GM18507 (cell line): ENCODE measurements at regions not wholly inside any gene's neighbourhood (a gene's known extent, or its start where the extent isn't known, plus 50 kb on each side); places are given as distances from the start of the nearest gene placed in this dataset.
"Not testable (repeated sequence)": the region's sequence is repeated elsewhere in the genome, so short reads cannot be mapped to it uniquely, and the experiment has no call there.

Experiments
- DNase-seq: peaks from one replicate; pipeline ENCODE4 v3.0.0; 2011; ENCODE audit warnings: low read depth; ENCODE audit not compliant: insufficient read length; ENCODE audit errors: extremely low spot score
- FAIRE-seq: peaks from 2 replicates; lab custom pipeline; 2011; peaks lifted over from hg19 to GRCh38; lab: Jason Lieb, UNC

DNA sequence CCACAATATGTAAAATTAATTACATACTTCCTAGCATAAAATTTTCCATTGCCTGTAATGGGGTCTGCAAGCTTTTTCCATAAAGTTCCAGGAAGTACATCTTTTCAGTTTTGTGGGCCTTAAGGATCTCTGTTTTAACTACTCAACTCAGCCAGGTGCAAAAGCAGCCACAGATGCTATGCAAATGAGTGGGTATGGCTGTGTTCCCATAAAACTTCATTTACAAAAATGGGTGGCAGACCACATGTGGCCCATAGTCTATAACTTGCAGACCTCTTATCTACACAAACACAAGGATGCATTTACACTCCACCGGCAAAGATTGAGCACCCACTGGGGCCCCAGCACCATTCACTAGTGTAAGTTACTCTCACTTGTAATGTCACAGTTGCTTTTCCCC, 123.1 kb downstream of the ARHGAP11B start:
- not testable (repeated sequence) for FAIRE-seq, DNase-seq

DNA sequence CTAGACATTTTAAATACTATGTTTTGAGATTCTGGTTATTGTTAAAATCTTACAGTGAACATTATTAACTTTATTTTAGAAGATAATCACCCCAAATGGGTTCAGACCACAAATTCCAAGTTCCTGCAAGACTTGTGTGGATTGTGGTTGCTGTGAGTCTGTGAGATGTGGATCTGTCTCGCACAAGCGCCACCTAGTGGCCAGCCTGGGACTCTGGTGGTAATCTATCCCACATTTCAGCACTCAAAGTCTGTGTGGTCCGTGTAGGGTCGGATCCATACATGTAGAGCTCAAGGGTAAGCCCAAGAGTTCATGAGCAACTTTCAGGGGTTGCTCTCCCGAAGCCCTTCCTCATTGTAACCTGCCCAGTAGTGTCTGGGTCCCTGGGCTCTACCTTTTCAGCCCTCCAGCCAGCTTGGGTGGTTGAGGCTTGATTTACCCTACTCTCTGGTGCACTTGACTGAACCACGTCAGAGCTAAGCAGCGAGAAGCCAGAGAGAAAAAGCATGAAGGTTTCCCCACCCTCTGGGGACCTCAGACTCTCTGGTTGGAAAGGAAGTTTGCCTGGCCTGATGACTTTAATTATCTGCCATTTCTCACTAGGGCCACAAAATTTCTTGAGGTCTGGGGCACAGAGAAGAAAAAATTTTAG, 129.2 kb downstream of the ARHGAP11B start:
- DNase-seq = not testable (repeated sequence)
- peak; percentile 99 for FAIRE-seq

DNA sequence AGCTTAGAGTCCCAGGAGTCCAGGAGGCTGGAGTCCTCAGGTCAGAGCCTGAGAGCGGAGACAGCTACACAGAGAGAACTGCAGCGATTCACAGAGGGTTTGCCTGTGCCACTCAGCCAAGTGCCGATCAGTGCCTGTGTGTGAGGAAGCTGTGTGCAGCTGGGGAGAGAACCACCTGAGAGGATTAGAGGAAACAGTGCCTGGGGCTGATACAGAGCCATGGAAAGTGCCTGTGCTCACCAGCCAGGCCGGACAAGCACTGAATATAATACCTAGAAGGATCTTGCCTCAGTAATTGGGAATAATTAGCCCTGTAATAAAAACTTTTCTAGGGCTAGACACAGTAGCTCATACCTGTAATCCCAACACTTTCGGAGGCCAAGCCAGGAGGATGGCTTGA, 134.7 kb downstream of the ARHGAP11B start:
- FAIRE-seq, DNase-seq: not testable (repeated sequence)

DNA sequence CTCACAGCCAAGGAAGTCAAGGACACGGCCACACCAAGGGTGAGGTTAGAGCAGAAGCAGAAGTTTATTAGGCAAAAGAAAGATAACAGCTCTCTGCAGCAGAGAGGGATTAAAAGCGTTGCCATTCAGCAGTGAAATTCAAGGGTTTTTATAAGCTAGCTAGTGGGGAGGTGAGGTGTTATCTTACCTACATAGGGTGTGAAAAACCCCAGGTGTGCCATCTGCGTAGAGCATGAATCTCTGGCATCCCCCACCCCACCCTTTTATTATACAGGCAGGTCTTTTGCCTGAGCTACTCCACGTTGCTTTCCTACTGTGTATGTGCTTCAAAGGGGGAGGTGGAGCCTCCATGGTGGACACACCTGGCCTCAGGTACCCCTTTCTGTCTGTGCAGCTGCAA, 135.4 kb downstream of the ARHGAP11B start:
- DNase-seq, FAIRE-seq: not testable (repeated sequence)

DNA sequence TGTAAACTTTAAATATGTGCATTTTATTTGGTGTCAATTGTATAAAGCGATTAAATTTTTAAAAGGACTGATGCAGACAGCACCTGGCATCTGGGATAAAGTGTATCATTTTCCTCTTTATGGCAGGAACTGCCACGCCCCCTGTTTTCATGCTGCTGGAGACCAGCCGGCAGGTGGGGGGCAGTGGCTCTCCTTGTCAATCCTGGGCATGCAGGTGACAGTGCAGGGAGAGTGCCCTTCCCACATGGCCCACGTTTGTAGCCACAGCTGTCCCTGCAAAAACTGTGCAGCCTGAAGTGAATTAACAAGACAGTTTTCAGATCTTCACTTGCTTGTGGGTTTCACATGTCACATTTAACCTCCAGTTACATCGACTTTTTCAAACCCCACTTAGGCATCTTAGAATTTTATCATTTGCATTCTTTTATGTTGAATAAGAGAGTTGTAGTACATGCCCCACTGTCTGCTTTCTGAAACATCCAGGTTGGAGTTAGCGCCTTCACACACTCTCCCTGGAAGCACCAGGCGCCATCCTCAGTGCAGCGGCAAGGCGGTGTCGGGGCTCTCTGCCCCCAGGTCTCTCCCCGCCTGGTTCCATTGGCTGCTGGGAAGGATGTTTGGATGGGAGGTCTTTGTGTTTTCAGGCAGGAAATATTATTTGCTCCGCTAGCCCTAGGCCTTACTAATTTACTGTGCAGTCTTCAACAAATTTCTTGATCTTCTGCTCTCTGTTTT, 134.2 kb upstream of the FAN1 start:
- not testable (repeated sequence) for FAIRE-seq, DNase-seq

DNA sequence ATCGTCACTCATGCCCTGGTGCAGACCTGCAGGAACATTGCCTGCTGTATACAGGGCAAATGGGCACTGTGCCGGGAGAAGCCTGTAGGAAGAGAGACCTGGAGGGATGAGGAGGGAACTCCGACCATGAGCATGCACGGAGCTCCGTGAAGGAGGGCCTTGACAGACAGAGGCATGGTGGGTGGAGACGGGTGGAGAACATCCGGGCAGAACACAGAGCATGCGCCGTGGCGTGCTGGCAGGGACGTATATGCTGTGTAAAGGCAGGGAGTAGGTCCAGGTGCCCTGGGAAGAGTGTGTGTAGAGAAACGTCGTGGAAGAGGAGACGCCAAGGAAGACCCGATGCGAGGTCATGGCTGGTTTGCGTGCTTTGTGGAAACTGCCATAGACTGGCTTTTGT, 133.0 kb upstream of the FAN1 start:
- DNase-seq = no peak

DNA sequence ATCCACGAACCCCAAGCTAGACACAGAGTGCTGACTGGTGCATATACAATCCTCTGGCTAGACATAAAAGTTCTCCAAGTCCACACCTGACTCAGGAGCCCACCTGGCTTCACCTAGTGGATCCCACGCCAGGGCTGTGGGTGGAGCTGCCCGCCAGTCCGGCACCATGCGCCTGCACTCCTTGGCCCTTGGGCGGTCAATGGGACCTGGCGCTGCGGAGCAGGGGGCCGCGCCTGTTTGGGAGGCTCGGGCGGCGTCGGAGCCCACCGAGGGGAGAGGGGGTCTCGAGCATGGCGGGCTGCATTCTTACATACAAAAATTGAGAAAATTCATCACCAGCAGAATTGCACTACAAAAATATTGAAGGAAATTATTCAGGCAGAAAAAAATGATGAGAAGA, 120.7 kb upstream of the FAN1 start:
- no peak for FAIRE-seq
- DNase-seq = no peak

More for the DNA sequence above, 133.0 kb upstream of the FAN1 start:
- FAIRE-seq = no peak

DNA sequence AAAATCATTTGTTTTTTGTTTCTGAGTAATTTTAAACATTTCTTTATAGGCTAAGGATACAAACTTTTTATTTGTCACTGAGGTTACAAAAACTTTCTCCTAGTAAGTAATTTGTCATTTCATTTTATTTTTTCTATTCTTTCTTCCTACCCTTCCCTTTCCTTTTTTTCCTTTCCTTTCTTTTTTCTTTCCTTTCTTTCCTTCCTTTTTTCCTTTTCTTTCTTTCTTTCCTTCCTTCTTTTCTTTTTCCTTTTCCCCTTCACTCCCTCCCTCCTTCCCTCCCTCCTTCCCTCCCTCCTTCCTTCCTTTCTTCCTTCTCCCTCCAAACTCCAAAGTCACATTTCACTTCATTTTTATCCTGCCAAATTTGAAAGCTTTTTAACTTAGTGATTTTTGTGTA, 115.1 kb upstream of the FAN1 start:
- no peak for FAIRE-seq
- DNase-seq = no peak

DNA sequence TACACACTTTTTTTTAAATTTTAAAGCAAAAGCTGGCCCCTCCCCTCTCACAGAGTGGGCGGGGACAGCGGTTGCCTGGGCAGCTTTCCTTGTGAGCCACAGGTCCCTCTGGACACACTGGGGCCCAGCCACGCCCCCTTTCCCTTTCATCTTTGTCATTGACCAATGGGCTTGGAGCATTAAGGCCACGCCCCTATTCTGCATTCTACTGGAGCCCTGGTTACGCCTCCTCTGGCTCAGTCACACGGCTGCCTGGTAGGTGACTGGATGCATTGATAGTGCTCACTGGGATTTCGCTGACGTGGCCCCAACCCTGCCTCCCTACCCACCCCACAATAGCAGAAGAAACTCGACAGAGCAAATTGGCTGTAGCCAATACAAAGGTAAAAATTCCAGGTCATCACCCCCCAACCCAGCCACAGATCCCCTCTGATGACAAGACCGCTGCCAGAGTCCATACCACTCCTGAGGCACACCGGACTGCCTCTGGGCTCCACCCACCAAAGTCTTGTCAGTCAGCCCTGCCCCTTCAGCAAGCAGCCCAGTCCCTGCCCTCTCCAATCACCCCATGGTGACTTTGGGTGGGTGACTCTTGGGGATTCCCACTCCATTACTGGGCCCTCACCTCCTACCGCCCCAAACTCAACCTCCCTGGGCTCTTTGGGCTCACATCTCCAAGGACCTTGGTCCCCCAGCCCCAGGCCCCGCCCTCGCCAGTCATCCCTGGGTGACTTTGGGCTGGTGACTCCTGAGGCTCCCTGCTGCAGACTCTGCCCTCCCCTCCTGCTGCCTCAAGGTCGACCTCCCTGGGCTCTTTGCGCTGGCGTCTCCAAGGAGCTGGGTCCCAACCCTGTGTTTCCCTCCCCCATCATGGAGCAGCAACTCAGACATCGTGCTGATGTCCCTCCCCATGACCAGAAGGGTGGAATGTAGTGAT, 112.2 kb upstream of the FAN1 start:
- FAIRE-seq = no peak

DNA sequence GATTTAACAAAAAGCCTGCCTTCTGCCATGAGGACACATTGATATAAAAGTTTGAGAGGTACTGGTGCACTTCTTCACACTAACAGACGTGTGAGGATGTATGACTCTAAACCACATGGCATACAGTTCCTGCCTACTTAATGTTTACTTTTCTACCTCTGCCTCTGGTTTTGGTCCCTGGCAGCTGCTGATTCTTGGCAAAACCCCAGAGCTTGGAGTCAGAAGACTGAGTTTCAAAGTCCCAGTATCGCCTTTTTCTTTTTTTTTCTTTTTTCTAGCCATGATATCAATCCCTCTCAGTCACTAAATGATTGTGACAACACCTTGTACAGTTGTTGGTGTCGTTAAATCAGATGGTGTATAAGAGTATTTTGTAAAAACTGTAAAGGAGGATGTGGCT, 110.9 kb upstream of the FAN1 start:
- not testable (repeated sequence) for DNase-seq, FAIRE-seq

More for the DNA sequence above, 112.2 kb upstream of the FAN1 start:
- DNase-seq = no peak

DNA sequence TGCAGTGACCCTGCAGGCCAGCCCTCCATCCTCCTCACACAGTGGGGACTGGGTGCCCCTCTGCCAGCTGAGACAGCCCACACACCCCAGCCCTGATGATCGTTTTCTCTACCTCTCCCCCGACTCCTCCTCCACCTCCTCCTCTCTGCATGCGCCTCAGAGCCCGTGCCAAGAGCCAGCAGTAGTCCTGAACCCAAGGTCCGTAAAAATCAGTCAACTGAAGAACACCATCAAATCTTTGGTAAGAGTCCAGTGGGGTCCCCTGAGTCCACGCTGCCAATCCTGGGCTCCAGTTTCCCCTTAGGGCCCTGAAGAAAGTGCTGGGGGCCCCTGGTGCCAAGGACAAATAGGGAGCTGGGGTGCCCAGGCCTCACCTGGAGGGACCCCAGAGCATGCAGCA, 109.3 kb upstream of the FAN1 start:
- FAIRE-seq = no peak
- no peak for DNase-seq

DNA sequence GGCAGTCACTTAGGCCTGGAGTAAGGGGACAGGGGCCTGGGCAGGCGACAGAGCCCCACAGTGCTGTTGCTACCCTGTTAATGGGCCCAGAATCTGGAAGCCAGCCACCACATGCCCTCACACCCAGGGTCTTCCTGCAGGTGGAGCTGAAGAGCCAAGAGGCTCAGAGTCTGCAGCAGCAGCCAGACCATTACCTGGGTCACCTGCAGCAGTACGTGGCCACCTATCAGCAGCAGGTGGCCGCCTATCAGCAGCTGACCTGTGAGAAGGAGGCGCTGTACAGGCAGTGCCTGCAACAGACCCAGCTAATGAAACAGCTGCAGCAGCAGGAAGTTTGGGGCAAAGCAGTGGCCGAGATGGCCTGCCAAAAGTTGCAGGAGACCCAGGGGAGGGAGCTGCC, 104.2 kb upstream of the FAN1 start:
- not testable (repeated sequence) for DNase-seq, FAIRE-seq

DNA sequence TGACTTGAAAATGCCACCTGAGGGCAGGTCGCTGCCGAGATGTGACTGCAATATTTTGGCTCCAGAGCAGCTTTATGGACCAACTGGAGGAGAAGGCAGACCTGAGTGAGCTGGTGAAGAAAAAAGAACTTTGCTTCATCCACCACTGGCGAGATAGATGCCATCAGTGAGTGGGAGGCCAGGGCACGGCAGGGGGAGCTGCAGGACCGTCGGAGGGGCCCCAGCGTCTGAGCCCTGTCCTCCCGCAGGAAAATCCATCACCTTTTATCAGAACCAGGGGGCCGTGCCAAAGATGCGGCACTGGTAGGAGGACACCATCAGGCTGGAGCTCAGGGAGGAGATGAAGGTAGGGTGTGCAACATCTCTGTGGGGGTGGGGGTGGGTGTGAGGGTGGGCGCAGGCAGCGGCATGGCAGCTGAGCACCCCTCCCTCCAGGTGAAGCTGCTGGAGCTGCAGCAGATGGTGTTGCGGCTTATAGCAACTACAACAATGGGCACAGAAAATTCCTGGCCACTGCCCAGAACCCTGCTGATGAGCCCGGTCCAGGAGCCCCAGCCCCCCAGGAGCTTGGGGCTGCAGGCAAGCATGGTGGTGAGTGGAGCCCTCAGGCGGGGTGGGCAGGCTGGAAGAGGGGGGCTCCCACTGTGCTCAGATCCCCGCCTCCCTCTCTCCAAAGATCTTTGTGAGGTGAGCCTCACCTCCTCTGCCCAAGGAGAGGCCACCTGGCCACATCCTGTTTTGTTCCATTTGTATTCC, 102.4 kb upstream of the FAN1 start:
- DNase-seq, FAIRE-seq: not testable (repeated sequence)

DNA sequence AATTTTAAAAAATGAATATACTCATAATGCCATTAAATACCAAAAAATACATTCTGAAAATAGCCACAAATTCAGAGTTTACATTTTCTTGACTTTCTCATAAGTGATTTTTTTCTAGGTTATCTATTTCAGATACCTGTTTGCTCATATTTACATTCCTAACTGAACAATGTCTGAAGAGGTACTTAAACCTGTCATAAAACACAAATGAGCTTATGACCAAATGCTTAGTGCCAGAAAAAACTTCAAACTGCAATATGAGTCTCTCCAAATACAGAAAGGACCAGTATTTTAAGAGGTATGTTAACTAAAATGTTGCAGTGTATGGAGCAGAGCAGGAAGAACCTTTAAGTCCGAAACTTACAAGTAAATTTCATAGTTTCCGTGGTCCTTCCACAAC, 101.7 kb upstream of the FAN1 start:
- FAIRE-seq = not testable (repeated sequence)

DNA sequence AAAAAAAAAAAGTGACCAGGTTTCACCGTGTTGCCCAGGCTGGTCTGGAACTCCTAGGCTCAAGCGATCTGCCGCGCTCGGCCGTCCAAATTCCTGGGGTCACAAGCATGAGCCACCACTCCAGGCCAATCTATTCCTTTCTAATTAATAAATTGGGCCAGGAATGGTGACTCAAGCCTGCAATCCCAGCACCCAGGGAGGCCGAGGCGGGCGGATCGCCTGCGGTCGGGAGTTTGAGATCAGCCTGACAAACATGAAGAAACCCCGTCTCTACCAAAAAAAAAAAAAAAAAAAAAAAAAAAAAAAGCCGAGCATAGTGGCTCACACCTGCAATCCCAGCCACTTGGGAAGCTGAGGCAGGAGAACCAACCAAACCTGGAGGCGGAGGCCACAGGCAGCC, 100.0 kb upstream of the FAN1 start:
- DNase-seq, FAIRE-seq: not testable (repeated sequence)

More for the DNA sequence above, 101.7 kb upstream of the FAN1 start:
- DNase-seq = not testable (repeated sequence)

DNA sequence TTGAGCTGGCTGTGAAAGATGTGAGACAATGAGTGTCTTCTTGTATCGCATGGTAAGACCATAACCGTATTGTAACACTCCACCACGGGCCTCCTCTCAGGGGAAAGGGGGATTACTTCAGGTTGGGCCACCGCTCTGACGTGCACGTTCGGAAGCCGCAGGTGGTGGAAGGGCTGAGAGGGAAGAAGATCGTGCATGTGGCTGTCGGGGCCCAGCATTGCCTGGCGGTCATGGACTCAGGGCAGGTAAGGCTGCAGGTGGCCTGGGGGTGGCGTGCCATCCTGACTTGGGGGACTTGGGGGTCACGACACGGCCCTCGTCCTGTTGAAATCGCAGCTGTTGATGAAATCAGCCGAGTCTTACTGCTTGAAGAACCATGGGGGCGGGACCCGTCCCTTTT, 87.3 kb upstream of the FAN1 start:
- DNase-seq (no peak), FAIRE-seq (no peak)

DNA sequence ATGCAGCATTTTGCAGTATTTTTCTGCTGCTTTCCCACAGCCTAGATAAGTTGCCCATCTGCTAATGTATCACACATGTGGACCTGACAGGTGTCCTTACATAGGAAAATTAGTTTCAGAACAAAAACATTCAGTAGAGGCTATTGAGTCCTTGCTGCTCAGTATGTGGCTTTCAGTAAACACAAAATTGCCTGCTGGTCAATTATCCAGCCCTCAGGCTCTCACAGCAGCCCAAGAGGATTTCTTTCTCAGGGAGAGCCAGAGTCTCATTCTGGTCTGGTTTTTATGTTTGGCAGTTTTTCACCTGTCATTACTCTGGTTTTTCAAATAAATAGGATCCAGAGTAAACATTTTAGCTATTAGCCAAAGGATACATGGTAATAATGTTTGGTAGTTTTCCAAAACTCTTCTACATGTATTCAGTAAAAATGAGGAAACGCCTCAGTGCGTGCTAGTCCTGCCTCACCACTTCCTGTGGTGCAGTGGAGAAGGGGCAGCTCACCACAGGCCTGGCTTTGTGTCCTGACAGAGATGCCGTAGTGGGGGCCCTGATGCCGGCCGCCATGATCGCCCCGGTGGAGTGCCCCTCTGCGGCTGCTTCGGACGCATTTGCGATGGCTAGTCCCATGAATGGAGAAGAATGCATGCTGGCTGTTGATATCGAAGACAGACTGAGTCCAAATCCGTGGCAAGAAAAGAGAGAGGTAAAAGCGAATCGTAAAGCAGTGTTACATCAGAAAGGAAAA, 80.5 kb upstream of the FAN1 start:
- DNase-seq, FAIRE-seq: not testable (repeated sequence)

DNA sequence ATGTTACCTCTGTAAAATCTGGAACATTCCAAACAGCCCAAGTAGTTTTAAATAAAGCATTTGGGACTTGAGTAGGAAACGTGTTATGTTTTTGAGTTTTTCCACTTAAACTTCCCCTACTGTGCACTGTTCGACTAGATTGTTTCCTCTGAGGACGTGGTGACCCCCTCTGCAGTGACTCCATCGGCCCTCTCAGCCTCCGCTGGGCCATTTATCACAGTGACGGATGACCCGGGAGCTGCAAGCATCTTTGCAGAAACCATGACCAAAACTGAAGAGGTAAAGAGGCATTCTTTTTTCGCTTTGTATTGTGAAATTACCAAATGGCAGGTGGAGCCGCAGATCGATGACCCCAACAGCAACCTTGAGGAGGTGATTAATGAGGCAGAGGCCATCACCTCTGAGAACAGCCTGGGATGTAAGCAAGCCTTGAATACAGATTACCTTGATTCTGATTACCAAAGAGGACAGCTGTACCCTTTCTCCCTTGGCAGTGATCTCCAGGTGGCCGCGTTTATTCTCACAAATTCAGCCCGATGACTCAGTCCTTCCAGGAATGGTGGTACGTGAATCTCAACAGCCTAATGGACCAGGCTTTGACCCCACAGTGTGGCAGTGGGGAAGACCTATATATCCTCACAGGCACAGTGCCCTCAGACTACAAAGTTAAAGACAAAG, 79.1 kb upstream of the FAN1 start:
- FAIRE-seq (no peak), DNase-seq (no peak)
